Rectal smooth muscle tissue (tissue), 1 donor: ENCODE measurements at regions not wholly inside any gene's neighbourhood (a gene's known extent, or its start where the extent isn't known, plus 50 kb on each side); places are given as distances from the start of the nearest gene placed in this dataset.

Experiments used
- H3K27ac ChIP-seq: one replicate; pipeline ENCODE4 v1.7.0; 2013; ENCODE audit warnings: low read depth, low read length, inconsistent platforms
- H3K27me3 ChIP-seq: one replicate; pipeline ENCODE4 v1.7.0; 2013; ENCODE audit warnings: low read length; ENCODE audit not compliant: control insufficient read depth, insufficient read depth
- H3K36me3 ChIP-seq: one replicate; pipeline ENCODE4 v1.7.0; 2013; ENCODE audit warnings: low read length; ENCODE audit not compliant: control insufficient read depth, insufficient read depth
- H3K4me1 ChIP-seq: one replicate; pipeline ENCODE4 v1.7.0; 2013; ENCODE audit warnings: low read length; ENCODE audit not compliant: control insufficient read depth, insufficient read depth
- H3K4me3 ChIP-seq: one replicate; pipeline ENCODE4 v1.7.0; 2013; ENCODE audit warnings: low read length
- H3K9ac ChIP-seq: one replicate; pipeline ENCODE4 v1.7.0; 2013; ENCODE audit warnings: low read length

GRCh38 chr2:196435189-196435588 is 204.3 kb upstream of the CCDC150 start:
- Histone ChIP-seq H3K27ac (no peak overlapping the region), H3K27me3 (no peaks in the 10 kb centered on the region), H3K4me1 (no peaks in the 10 kb centered on the region), H3K9ac (no peak overlapping the region), H3K4me3 (no peak overlapping the region), H3K36me3 (no peaks in the 10 kb centered on the region)

- no peaks in the 10 kb centered on the region for H3K27me3 ChIP-seq
- no peak overlapping the region for H3K27ac ChIP-seq
- no peaks in the 10 kb centered on the region for H3K4me1 ChIP-seq
- H3K9ac ChIP-seq: no peak overlapping the region
- H3K4me3 ChIP-seq: no peak overlapping the region
- H3K36me3 ChIP-seq: no peaks in the 10 kb centered on the region
Observed at GRCh38 chr2:196437626-196438025, 201.9 kb upstream of the CCDC150 start.

DNA sequence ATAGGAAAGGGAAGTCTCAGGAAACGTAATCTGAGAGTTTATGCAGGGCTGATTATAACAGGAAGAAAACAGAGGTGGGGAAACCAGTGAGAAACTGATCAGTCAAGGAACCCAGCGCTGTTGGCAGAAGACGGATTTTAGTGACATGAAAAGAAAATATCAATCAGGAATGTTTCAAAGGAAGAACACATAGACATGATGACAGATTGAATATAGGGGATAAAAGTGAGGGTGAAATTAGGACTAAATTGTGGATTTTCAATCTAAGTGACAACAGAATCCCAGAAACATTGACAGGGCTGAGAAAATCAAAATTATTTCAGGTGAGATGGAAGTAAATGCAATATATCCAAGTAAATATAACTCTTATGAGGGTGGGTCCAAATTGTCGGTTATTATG is 199.8 kb upstream of the CCDC150 start:
- Histone ChIP-seq H3K4me3 (no peak overlapping the region), H3K36me3 (no peaks in the 10 kb centered on the region), H3K27me3 (no peaks in the 10 kb centered on the region), H3K27ac (no peak overlapping the region), H3K9ac (no peak overlapping the region), H3K4me1 (no peaks in the 10 kb centered on the region)

GRCh38 chr2:196440413-196440812 is 199.1 kb upstream of the CCDC150 start:
- no peak overlapping the region for H3K27ac ChIP-seq

GRCh38 chr2:196441527-196441926 is 198.0 kb upstream of the CCDC150 start:
- no peaks in the 10 kb centered on the region for H3K4me1 ChIP-seq
- no peak overlapping the region for H3K4me3 ChIP-seq
- H3K36me3 ChIP-seq: no peaks in the 10 kb centered on the region
- H3K27me3 ChIP-seq: no peaks in the 10 kb centered on the region
- no peak overlapping the region for H3K27ac ChIP-seq
- H3K9ac ChIP-seq: no peak overlapping the region

More at GRCh38 chr2:196440413-196440812, 199.1 kb upstream of the CCDC150 start:
- Histone ChIP-seq H3K9ac (no peak overlapping the region), H3K4me3 (no peak overlapping the region), H3K36me3 (no peaks in the 10 kb centered on the region), H3K4me1 (no peaks in the 10 kb centered on the region), H3K27me3 (no peaks in the 10 kb centered on the region)

GRCh38 chr2:196442211-196442610 is 197.3 kb upstream of the CCDC150 start:
- no peaks in the 10 kb centered on the region for H3K27me3 ChIP-seq
- no peaks in the 10 kb centered on the region for H3K4me1 ChIP-seq
- no peak overlapping the region for H3K27ac ChIP-seq
- no peaks in the 10 kb centered on the region for H3K36me3 ChIP-seq
- H3K9ac ChIP-seq: no peak overlapping the region
- H3K4me3 ChIP-seq: no peak overlapping the region

DNA sequence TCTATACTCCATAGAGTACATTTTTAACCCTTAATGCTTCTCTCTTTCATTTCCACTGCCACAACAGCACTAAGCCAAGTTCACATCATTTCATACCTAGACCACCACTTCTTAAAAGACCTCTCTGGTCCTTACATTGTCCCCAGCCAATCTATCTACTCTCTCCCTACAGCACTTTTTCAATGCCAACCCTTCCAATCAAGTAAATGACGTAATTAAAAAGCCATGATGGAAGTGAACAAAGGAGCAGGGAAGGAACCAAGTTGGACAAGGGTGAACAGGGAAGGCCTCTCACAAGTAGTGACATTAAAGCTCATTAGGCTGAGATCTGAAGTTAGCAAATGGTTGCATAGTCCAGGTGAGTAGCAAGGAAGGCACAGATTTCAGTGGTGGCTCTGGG is 195.1 kb upstream of the CCDC150 start:
- Histone ChIP-seq H3K9ac (no peak overlapping the region), H3K4me3 (no peak overlapping the region), H3K4me1 (no peaks in the 10 kb centered on the region), H3K27ac (no peak overlapping the region), H3K36me3 (no peaks in the 10 kb centered on the region), H3K27me3 (no peaks in the 10 kb centered on the region)

DNA sequence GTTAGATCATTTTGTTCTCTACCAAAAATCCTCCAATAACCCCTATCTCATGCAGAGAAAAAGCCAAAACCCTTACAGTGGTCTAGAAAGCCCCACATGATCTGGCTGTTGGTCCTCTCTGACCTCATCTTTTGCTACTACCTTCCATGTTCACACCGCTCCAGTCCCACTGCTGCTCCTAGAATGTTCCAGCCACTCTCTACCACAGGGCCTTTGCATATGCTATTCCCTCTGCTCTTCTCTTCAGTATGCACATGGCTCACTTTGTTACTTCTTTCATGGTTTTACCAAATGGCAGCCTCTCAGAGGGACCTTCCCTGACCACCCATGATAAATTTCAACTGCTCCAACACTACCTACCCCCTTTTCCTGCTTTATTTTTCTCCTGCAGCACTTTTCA is 193.5 kb upstream of the CCDC150 start:
- Histone ChIP-seq H3K27me3 (no peaks in the 10 kb centered on the region), H3K9ac (no peak overlapping the region), H3K27ac (no peak overlapping the region), H3K4me3 (no peak overlapping the region), H3K36me3 (no peaks in the 10 kb centered on the region), H3K4me1 (no peaks in the 10 kb centered on the region)

- Histone ChIP-seq H3K9ac (no peak overlapping the region), H3K27me3 (no peaks in the 10 kb centered on the region), H3K27ac (no peak overlapping the region), H3K4me3 (no peak overlapping the region), H3K4me1 (no peaks in the 10 kb centered on the region), H3K36me3 (no peaks in the 10 kb centered on the region)
Observed at GRCh38 chr2:196448407-196449079, 191.0 kb upstream of the CCDC150 start.

- Histone ChIP-seq H3K27me3 (no peaks in the 10 kb centered on the region), H3K4me3 (no peak overlapping the region), H3K4me1 (no peaks in the 10 kb centered on the region), H3K36me3 (no peaks in the 10 kb centered on the region), H3K27ac (no peak overlapping the region), H3K9ac (no peak overlapping the region)
Observed at GRCh38 chr2:196449083-196449482, 190.4 kb upstream of the CCDC150 start.

DNA sequence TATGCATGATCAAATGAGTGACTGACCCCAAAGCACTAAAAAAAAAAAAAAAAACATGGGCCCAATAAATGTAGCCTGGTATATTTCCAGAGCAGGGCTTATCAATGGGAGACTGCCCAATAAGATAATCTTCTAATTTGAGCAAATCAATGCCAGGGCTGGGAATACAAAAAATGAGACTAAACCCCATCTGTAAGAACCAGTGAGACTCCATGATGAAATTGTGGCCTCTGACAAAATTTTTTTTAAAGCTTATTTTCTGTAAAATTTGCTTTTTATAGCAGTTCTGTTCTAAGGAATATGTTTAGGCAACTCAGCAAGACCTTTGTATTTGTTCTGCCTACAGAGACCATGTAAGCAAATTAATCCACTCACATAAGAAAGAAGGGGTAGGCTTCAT is 186.8 kb upstream of the CCDC150 start:
- Histone ChIP-seq H3K27ac (no peak overlapping the region), H3K9ac (no peak overlapping the region), H3K36me3 (no peaks in the 10 kb centered on the region), H3K4me3 (no peak overlapping the region), H3K4me1 (no peaks in the 10 kb centered on the region), H3K27me3 (no peaks in the 10 kb centered on the region)

DNA sequence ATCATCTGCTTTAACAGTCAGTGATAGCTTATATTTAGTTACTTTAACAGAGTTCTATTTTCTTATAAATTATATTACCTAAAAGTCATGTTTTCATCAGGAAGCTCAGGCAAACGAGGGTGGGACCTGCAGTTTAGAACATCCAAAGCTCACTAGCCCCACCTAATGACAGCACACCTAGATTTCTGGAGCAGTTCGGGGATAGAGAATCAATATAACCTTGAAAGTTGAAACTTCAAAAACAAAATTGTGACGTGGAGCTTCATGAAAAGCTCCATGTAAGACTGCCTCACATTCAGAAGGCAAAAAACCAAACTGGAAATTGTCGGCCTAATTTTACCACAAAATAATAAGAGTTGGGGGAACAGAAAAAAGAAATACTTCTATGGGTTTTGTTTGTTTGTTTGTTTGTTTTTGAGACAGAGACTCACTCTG is 185.9 kb upstream of the CCDC150 start:
- H3K4me1 ChIP-seq: no peaks in the 10 kb centered on the region
- H3K27me3 ChIP-seq: no peaks in the 10 kb centered on the region
- no peak overlapping the region for H3K27ac ChIP-seq
- no peak overlapping the region for H3K4me3 ChIP-seq
- H3K36me3 ChIP-seq: no peaks in the 10 kb centered on the region
- no peak overlapping the region for H3K9ac ChIP-seq

DNA sequence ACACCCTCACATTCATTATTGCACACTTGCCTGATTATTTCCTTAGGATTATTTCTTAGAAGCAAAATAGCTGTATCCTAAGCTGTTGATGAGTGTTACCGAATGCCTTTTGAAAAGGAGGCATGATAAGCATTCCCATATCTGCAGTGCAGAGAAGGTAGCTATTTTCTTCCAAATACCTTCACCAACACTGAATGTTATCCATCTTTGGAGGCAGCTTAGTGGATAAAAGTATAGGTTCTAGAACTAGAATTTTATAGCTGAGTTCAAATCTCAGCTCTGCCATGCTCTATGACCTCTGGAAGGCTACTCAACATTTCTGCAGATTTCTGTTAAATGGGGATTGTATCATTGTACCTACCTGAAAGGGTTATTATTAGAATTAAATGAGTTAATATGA is 185.0 kb upstream of the CCDC150 start:
- Histone ChIP-seq H3K27ac (no peak overlapping the region), H3K4me3 (no peak overlapping the region), H3K9ac (no peak overlapping the region), H3K36me3 (no peaks in the 10 kb centered on the region), H3K27me3 (no peaks in the 10 kb centered on the region), H3K4me1 (no peaks in the 10 kb centered on the region)
